KMS-11 (cell line): ENCODE measurements at regions not wholly inside any gene's neighbourhood (a gene's known extent, or its start where the extent isn't known, plus 50 kb on each side); places are given as distances from the start of the nearest gene placed in this dataset.
"Not testable (repeated sequence)": the region's sequence is repeated elsewhere in the genome, so short reads cannot be mapped to it uniquely, and the experiment has no call there.

ENCODE experiments used
- H2AFZ ChIP-seq: fragments of 200-600 bp; sonication (generic); 2 replicates; pipeline ENCODE4 v1.6.1; 2016; ENCODE audit warnings: antibody characterized with exemption, mixed run types, low read depth
- H3K27ac ChIP-seq: fragments of 200-600 bp; sonication (generic); 2 replicates; pipeline ENCODE4 v1.6.1; 2016; ENCODE audit warnings: mild to moderate bottlenecking, mixed run types
- H3K27me3 ChIP-seq: fragments of 200-600 bp; sonication (generic); 2 replicates; pipeline ENCODE4 v1.6.1; 2017; ENCODE audit warnings: mild to moderate bottlenecking, low read depth, mixed run types, moderate library complexity; ENCODE audit not compliant: insufficient read depth
- H3K36me3 ChIP-seq: fragments of 200-600 bp; sonication (generic); 2 replicates; pipeline ENCODE4 v1.6.1; 2017; ENCODE audit warnings: mild to moderate bottlenecking, mixed run types; ENCODE audit not compliant: insufficient read depth
- H3K4me1 ChIP-seq: fragments of 200-600 bp; sonication (generic); 2 replicates; pipeline ENCODE4 v1.6.1; 2016; ENCODE audit warnings: mild to moderate bottlenecking, low read depth, mixed run types; ENCODE audit not compliant: poor library complexity, severe bottlenecking
- H3K4me2 ChIP-seq: fragments of 200-600 bp; sonication (generic); 2 replicates; pipeline ENCODE4 v1.7.0; 2016; ENCODE audit warnings: mild to moderate bottlenecking, mixed run types
- H3K4me3 ChIP-seq: fragments of 200-600 bp; sonication (generic); IDR thresholded peaks from 2 replicates; pipeline ENCODE4 v1.6.1; 2017; ENCODE audit warnings: low read depth, low read length, mixed read lengths; ENCODE audit not compliant: insufficient read depth
- H3K79me2 ChIP-seq: fragments of 200-600 bp; sonication (generic); 2 replicates; pipeline ENCODE4 v1.6.1; 2016; ENCODE audit warnings: low read depth, mixed run types; ENCODE audit not compliant: insufficient read depth
- H3K9ac ChIP-seq: fragments of 200-600 bp; sonication (generic); 2 replicates; pipeline ENCODE4 v1.6.1; 2016; ENCODE audit warnings: mild to moderate bottlenecking, mixed run types
- H4K20me1 ChIP-seq: fragments of 200-600 bp; sonication (generic); 2 replicates; pipeline ENCODE4 v1.6.1; 2016; ENCODE audit warnings: mild to moderate bottlenecking, mixed run types; ENCODE audit not compliant: insufficient read depth
- TF ChIP-seq, protein P1 (sequence below): fragments of 200-600 bp; sonication (generic); conservative IDR thresholded peaks from 2 replicates; pipeline ENCODE4 v1.6.1; 2017; ENCODE audit warnings: low read depth, mild to moderate bottlenecking, antibody characterized with exemption, low read length, moderate library complexity, mixed read lengths

DNA sequence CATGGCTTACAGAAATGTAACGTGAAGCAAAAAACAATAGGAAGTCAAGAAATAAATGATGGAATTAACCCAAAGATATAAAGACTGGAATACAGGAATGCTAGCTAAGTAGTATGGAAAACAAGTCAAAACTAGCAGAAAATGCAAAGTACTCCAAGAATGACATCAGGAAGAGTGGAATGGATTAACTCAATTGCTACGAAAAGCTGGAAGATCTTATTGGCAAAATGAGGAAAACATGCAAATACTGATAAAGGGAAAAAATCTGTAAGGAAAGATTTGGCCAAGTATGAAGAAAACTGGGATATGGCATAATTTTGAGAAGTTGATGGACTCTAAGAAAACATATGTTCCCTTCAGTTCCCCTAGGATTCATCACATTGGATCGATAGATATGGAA lies 324.5 kb upstream of the ZNF608 start:
- Histone ChIP-seq H4K20me1 (no peaks in the 10 kb centered on the region), H3K4me2 (no peak overlapping the region), H3K36me3 (no peaks in the 10 kb centered on the region), H3K4me3 (no peak overlapping the region), H3K4me1 (no peaks in the 10 kb centered on the region), H3K27me3 (no peaks in the 10 kb centered on the region), H2AFZ (no peak overlapping the region), H3K27ac (no peak overlapping the region), H3K79me2 (no peaks in the 10 kb centered on the region), H3K9ac (no peak overlapping the region)
- TF ChIP-seq, protein P1, sequence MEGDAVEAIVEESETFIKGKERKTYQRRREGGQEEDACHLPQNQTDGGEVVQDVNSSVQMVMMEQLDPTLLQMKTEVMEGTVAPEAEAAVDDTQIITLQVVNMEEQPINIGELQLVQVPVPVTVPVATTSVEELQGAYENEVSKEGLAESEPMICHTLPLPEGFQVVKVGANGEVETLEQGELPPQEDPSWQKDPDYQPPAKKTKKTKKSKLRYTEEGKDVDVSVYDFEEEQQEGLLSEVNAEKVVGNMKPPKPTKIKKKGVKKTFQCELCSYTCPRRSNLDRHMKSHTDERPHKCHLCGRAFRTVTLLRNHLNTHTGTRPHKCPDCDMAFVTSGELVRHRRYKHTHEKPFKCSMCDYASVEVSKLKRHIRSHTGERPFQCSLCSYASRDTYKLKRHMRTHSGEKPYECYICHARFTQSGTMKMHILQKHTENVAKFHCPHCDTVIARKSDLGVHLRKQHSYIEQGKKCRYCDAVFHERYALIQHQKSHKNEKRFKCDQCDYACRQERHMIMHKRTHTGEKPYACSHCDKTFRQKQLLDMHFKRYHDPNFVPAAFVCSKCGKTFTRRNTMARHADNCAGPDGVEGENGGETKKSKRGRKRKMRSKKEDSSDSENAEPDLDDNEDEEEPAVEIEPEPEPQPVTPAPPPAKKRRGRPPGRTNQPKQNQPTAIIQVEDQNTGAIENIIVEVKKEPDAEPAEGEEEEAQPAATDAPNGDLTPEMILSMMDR: no peak

DNA sequence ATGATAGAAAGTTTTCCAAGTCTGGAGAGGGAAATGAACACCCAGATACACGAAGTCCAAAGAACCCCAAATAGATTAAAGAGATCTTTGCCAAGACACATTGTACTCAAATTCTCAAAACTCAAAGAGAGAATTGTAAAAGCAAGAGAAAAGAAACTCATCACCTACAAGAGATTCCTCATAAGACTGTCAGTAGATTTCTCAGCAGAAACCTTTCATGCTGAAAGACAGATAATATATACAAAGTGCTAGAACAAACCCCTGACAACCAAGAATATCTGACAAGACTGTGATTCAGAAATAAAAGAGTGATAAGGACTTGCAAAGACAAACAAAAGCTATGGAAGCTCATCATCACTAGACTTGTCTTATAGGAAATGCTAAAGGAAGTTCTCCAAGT lies 326.7 kb upstream of the ZNF608 start:
- Histone ChIP-seq H3K27ac (no peak overlapping the region), H3K4me2 (no peak overlapping the region), H3K79me2 (no peaks in the 10 kb centered on the region), H3K9ac (no peak overlapping the region), H2AFZ (no peak overlapping the region), H3K27me3 (no peaks in the 10 kb centered on the region), H4K20me1 (no peaks in the 10 kb centered on the region), H3K4me3 (no peak overlapping the region), H3K36me3 (no peaks in the 10 kb centered on the region), H3K4me1 (no peaks in the 10 kb centered on the region)
- TF ChIP-seq, protein P1: no peak

DNA sequence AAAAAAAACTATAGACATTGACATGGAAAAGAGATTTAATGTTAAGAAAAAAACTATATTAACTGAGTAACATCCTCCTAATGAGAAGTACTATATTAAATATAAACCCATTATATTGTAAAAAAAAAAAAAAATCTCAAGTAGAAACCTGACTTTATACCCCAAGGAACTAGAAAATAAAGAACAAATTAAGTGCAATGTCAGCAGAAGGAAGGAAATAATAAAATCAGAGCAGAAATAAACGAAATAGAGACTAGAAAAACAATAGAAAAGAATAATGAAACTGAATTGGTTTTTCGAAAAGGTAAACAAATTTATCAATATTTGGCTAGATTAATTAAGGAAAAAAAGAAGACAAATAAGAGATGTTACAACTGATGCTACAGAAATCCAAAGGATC lies 329.1 kb upstream of the ZNF608 start:
- no peak overlapping the region for H3K4me2 ChIP-seq
- H3K27ac ChIP-seq: no peak overlapping the region
- no peaks in the 10 kb centered on the region for H3K36me3 ChIP-seq
- no peaks in the 10 kb centered on the region for H3K27me3 ChIP-seq
- H4K20me1 ChIP-seq: no peaks in the 10 kb centered on the region
- no peak overlapping the region for H3K4me3 ChIP-seq
- TF ChIP-seq, protein P1: no peak
- no peaks in the 10 kb centered on the region for H3K4me1 ChIP-seq
- no peak overlapping the region for H2AFZ ChIP-seq
- H3K9ac ChIP-seq: no peak overlapping the region
- no peaks in the 10 kb centered on the region for H3K79me2 ChIP-seq

DNA sequence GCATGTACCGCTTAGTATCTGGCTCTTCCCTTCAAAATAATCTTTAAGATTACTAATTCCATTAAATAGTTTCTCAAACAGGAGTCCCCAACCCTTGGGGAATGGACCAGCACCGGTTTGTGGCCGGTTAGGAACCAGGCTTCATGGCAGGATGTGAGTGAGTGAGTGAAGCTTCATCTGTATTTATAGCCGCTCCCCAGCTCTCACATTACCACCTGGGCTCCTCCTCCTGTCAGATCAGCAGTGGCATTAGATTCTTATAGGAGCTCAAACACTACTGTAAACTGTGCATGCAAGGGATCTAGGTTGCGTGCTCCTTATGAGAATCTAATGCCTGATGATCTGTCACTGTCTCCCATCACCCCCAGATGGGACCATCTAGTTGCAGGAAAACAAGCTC lies 332.6 kb upstream of the ZNF608 start:
- not testable (repeated sequence) for H4K20me1 ChIP-seq, H3K27ac ChIP-seq, H2AFZ ChIP-seq, H3K4me3 ChIP-seq, H3K27me3 ChIP-seq, H3K4me1 ChIP-seq, H3K79me2 ChIP-seq, H3K4me2 ChIP-seq, H3K36me3 ChIP-seq, H3K9ac ChIP-seq

DNA sequence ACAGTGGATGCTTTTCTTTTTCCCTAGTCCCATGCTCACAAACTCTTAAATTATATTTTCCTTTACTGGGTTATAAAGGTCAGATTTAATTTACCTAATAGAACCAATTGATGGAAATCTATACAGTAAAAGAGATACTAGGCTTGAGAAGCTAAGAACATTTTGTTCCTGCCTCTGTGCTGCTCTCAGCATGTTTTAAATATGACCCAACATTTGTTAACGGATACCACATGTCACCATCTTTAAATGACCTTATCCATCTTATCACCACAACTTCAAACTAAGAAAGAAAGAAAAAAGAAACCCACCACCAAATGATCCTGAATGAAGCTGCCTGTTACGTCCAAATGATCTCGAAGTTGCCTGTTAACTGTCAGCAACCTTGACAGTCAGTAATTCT lies 334.7 kb upstream of the ZNF608 start:
- no peaks in the 10 kb centered on the region for H3K79me2 ChIP-seq
- no peaks in the 10 kb centered on the region for H3K36me3 ChIP-seq
- no peaks in the 10 kb centered on the region for H4K20me1 ChIP-seq
- H3K4me2 ChIP-seq: no peak overlapping the region
- no peak overlapping the region for H2AFZ ChIP-seq
- TF ChIP-seq, protein P1: no peak
- no peak overlapping the region for H3K9ac ChIP-seq
- H3K4me1 ChIP-seq: no peaks in the 10 kb centered on the region
- no peak overlapping the region for H3K27ac ChIP-seq
- no peak overlapping the region for H3K4me3 ChIP-seq
- H3K27me3 ChIP-seq: no peaks in the 10 kb centered on the region
